Activated naive CD8-positive, alpha-beta T cell treated with anti-CD3 and anti-CD28 coated beads for 36 hours (primary cell): ENCODE measurements at regions not wholly inside any gene's neighbourhood (a gene's known extent, or its start where the extent isn't known, plus 50 kb on each side); places are given as distances from the start of the nearest gene placed in this dataset.
"Not testable (repeated sequence)": the region's sequence is repeated elsewhere in the genome, so short reads cannot be mapped to it uniquely, and the experiment has no call there.

ENCODE experiments used
- DNase-seq: peaks from one replicate; pipeline ENCODE4 v3.0.0; 2021
- H3K27ac Mint-ChIP-seq: one replicate; pipeline ENCODE4 v1.8.0; 2022; ENCODE audit warnings: mild to moderate bottlenecking, moderate library complexity, mixed read lengths
- H3K27me3 Mint-ChIP-seq: one replicate; pipeline ENCODE4 v1.8.0; 2022; ENCODE audit warnings: mild to moderate bottlenecking, mixed read lengths
- H3K36me3 Mint-ChIP-seq: one replicate; pipeline ENCODE4 v1.8.0; 2021; ENCODE audit warnings: mild to moderate bottlenecking, mixed read lengths
- H3K4me1 Mint-ChIP-seq: one replicate; pipeline ENCODE4 v1.8.0; 2021; ENCODE audit warnings: mixed read lengths
- H3K4me3 Mint-ChIP-seq: one replicate; pipeline ENCODE4 v1.8.0; 2022; ENCODE audit warnings: mild to moderate bottlenecking, moderate library complexity, mixed read lengths
- H3K9me3 Mint-ChIP-seq: one replicate; pipeline ENCODE4 v1.8.0; 2022; ENCODE audit warnings: mixed read lengths

DNA sequence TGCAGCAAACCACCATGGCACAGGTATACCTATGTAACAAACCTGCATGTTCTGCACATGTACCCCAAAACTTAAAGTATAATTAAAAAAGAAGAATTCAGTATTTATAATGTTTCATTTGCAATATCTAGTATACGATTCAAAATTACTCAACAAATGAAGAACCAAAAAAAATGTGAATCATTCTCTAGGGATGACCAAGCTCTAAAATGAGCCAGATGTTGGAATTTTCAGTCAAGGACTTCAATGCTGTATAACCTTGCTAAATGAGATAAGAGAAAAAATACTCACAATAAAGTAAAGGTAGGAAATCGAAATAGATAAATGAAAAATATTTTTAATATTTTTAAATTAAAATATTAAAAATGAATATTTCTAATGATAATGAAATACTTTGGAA lies 108.7 kb upstream of the ADRA1B start:
- Mint-ChIP-seq H3K9me3 (peaks cover 15% of the 10 kb centered on the region), H3K36me3 (peaks cover 2% of the 10 kb centered on the region), H3K27ac (no peak overlapping the region), H3K4me1 (no peaks in the 10 kb centered on the region), H3K4me3 (no peak overlapping the region), H3K27me3 (peaks cover 28% of the 10 kb centered on the region)
- DNase-seq, result no peak

- Mint-ChIP-seq H3K27me3 (peaks cover 4% of the 10 kb centered on the region), H3K4me1 (peaks cover 2% of the 10 kb centered on the region), H3K36me3 (peaks cover 2% of the 10 kb centered on the region), H3K27ac (no peak overlapping the region), H3K4me3 (no peak overlapping the region), H3K9me3 (peaks cover 6% of the 10 kb centered on the region)
- no peak for DNase-seq
Measured at GRCh38 chr5:159811712-159812111, 104.6 kb upstream of the ADRA1B start.

DNA sequence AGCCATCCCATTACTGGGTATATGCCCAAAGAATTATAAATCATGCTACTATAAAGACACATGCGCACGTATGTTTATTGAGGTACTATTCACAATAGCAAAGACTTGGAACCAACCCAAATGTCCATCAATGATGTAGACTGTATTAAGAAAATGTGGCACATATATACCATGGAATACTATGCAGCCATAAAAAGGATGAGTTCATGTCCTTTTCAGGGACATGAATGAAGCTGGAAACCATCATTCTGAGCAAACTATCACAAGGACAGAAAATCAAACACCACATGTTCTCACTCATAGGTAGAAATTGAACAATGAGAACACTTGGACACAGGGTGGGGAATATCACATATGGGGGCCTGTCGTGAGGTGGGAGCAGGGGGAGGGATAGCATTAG lies 103.5 kb upstream of the ADRA1B start:
- not testable (repeated sequence) for H3K36me3 Mint-ChIP-seq

DNA sequence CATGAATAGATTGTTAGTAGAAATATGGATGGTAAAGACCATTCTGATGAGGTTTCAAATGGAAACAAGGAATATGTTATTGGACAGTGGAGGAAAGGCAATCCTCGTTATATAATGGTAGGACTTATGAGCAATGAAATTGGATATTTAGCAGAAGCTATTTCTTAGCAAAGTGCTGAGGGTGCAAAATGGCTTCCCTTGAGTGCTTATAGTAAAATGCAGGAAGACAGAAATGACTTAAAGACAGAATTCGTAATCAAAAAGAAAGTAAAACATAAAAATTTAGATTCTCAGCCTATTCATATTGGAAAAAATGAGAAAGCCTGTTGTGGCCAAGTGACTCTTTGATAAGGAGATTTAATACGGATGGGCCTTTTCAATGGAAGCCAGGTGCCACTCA lies 102.1 kb upstream of the ADRA1B start:
- H3K4me3 Mint-ChIP-seq, result no peak overlapping the region
- H3K36me3 Mint-ChIP-seq, result no peaks in the 10 kb centered on the region
- H3K27ac Mint-ChIP-seq, result no peak overlapping the region
- peaks cover 2% of the 10 kb centered on the region for H3K4me1 Mint-ChIP-seq
- no peak for DNase-seq
- peaks cover 6% of the 10 kb centered on the region for H3K9me3 Mint-ChIP-seq
- H3K27me3 Mint-ChIP-seq, result no peaks in the 10 kb centered on the region

More for the DNA sequence above, 103.5 kb upstream of the ADRA1B start:
- not testable (repeated sequence) for H3K27me3 Mint-ChIP-seq, H3K4me1 Mint-ChIP-seq, DNase-seq, H3K27ac Mint-ChIP-seq, H3K9me3 Mint-ChIP-seq, H3K4me3 Mint-ChIP-seq

GRCh38 chr5:159814805-159815585 lies 101.3 kb upstream of the ADRA1B start:
- no peaks in the 10 kb centered on the region for H3K36me3 Mint-ChIP-seq
- H3K27ac Mint-ChIP-seq, result no peak overlapping the region
- no peaks in the 10 kb centered on the region for H3K27me3 Mint-ChIP-seq
- peaks cover 6% of the 10 kb centered on the region for H3K9me3 Mint-ChIP-seq
- DNase-seq, result no peak
- H3K4me1 Mint-ChIP-seq, result peaks cover 2% of the 10 kb centered on the region
- no peak overlapping the region for H3K4me3 Mint-ChIP-seq

DNA sequence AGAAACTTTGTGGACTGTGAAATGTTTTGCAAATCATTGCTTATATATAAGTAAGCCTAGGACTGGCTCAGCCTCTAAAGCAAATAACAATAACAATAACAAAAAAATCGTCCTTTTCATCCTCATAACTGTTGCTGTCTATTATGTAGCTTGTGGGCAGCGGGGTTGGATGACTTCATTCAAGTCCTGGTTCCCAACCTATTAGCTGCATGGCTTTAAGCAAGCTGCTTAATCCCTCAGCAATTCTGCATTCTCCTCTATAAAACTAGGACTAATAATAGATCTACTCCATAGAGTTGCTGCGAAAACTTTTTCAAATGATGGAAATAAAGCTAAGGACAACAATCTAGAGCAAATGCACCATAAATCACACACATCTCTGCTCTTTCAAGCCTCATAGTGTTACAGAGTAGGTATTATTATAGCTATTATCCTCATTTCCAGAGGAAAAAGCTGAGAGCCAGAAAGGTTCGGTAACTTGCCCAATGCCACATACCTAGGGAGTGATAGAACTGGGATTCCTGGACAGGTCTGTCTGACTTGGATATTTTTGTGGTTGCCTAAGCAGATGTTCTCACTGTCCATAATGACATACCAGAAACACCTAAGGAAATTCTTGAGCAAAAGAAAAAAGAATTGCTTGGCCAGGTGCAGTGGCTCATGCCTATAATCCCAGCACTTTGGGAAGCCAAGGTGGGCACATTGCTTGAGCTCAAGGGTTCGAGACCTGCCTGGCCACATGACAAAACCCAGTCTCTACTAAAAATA lies 98.8 kb upstream of the ADRA1B start:
- Mint-ChIP-seq H3K4me1 (peaks cover 2% of the 10 kb centered on the region), H3K4me3 (no peak overlapping the region), H3K27ac (no peak overlapping the region)

GRCh38 chr5:159819591-159820411 lies 96.5 kb upstream of the ADRA1B start:
- Mint-ChIP-seq H3K27ac (no peak overlapping the region), H3K27me3 (peaks cover 3% of the 10 kb centered on the region), H3K4me1 (no peaks in the 10 kb centered on the region), H3K4me3 (no peak overlapping the region), H3K36me3 (no peaks in the 10 kb centered on the region), H3K9me3 (no peaks in the 10 kb centered on the region)
- DNase-seq, result no peak

More for the DNA sequence above, 98.8 kb upstream of the ADRA1B start:
- no peak for DNase-seq
- Mint-ChIP-seq H3K36me3 (no peaks in the 10 kb centered on the region), H3K27me3 (no peaks in the 10 kb centered on the region), H3K9me3 (peaks cover 1% of the 10 kb centered on the region)

DNA sequence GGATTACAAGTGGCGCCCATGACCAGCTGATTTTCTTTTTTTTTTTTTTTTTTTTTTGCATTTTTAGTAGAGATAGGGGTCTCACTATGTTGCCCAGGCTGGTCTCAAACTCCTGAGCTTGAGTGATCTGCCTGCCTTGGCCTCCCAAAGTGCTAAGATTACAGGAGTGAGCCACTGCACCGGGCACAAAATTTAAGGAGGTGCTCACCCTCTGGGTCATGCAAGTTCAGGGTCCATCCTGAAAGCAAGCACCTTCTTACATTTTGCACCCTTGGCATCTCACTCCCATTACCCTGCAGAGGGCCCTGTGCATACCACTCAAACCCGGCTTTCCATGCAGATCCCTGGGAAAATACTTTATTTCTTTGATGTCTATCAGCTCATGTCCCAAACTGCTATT lies 95.6 kb upstream of the ADRA1B start:
- no peaks in the 10 kb centered on the region for H3K4me1 Mint-ChIP-seq

GRCh38 chr5:159821461-159821940 lies 94.8 kb upstream of the ADRA1B start:
- H3K4me3 Mint-ChIP-seq, result no peak overlapping the region
- H3K9me3 Mint-ChIP-seq, result no peaks in the 10 kb centered on the region
- H3K27ac Mint-ChIP-seq, result no peak overlapping the region
- no peaks in the 10 kb centered on the region for H3K4me1 Mint-ChIP-seq
- H3K27me3 Mint-ChIP-seq, result peaks cover 3% of the 10 kb centered on the region
- no peak for DNase-seq
- H3K36me3 Mint-ChIP-seq, result no peaks in the 10 kb centered on the region

More for the DNA sequence above, 95.6 kb upstream of the ADRA1B start:
- H3K9me3 Mint-ChIP-seq, result no peaks in the 10 kb centered on the region
- H3K4me3 Mint-ChIP-seq, result no peak overlapping the region
- no peaks in the 10 kb centered on the region for H3K36me3 Mint-ChIP-seq
- no peak for DNase-seq
- peaks cover 3% of the 10 kb centered on the region for H3K27me3 Mint-ChIP-seq
- no peak overlapping the region for H3K27ac Mint-ChIP-seq

DNA sequence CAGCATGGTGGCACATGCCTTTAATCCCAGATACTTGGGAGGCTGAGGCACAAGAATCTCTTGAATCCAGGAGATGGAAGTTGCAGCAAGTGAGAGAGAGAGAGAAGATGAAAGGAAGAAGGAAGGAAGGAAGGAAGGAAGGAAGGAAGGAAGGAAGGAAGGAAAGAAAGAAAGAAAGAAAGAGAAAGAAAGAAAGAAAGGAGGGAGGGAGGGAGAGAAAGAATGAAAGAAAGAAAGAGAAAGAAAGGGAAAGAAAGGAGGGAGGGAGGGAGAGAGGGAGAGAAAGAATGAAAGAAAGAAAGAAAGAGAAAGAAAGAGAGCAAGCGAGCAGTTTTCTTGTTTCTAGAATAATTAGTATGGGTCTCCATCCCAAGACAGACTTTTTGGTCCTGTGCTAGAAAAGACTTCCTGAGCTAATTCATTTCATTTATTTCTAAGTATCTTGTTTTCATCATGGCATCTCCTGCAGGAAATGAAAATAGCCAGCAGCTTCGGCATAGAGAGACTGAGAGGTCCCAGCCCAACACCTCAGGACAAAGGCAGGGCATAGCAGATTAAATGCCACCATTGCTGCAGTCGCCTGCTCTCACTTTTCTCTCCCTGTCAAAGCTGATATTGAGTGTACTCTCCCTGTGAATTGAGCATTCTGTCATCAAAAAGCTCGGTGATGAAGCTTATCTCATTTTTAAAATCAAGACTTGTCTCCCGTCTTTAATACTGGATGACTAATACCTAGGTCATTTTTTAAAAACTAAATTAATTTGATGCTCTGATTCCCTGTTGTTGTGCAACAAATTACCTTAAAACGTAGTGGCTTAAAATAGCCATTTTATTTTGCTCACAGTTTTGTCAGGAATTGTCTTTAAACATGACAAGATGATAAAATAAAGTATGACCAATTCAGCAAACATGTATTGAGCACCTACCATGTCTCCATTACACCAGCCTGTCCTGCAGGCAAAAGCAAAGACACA lies 91.8 kb upstream of the ADRA1B start:
- H3K4me1 Mint-ChIP-seq, result no peaks in the 10 kb centered on the region
- peaks cover 3% of the 10 kb centered on the region for H3K27me3 Mint-ChIP-seq
- no peak for DNase-seq
- no peak overlapping the region for H3K27ac Mint-ChIP-seq
- no peak overlapping the region for H3K4me3 Mint-ChIP-seq
- no peaks in the 10 kb centered on the region for H3K9me3 Mint-ChIP-seq
- no peaks in the 10 kb centered on the region for H3K36me3 Mint-ChIP-seq

- Mint-ChIP-seq H3K36me3 (no peaks in the 10 kb centered on the region), H3K27me3 (peaks cover 7% of the 10 kb centered on the region), H3K27ac (no peak overlapping the region), H3K4me1 (no peaks in the 10 kb centered on the region), H3K4me3 (no peak overlapping the region), H3K9me3 (no peaks in the 10 kb centered on the region)
- DNase-seq, result no peak
Measured at GRCh38 chr5:159825551-159826051, 90.7 kb upstream of the ADRA1B start.

GRCh38 chr5:159826351-159827214 lies 89.7 kb upstream of the ADRA1B start:
- Mint-ChIP-seq H3K4me1 (no peaks in the 10 kb centered on the region), H3K27me3 (peaks cover 9% of the 10 kb centered on the region), H3K27ac (no peak overlapping the region), H3K9me3 (no peaks in the 10 kb centered on the region), H3K36me3 (no peaks in the 10 kb centered on the region), H3K4me3 (no peak overlapping the region)
- DNase-seq, result no peak

GRCh38 chr5:159827861-159828260 lies 88.4 kb upstream of the ADRA1B start:
- peaks cover 8% of the 10 kb centered on the region for H3K27me3 Mint-ChIP-seq
- H3K4me1 Mint-ChIP-seq, result no peaks in the 10 kb centered on the region
- no peak for DNase-seq
- H3K4me3 Mint-ChIP-seq, result no peak overlapping the region
- H3K9me3 Mint-ChIP-seq, result no peaks in the 10 kb centered on the region
- no peak overlapping the region for H3K27ac Mint-ChIP-seq
- no peaks in the 10 kb centered on the region for H3K36me3 Mint-ChIP-seq
